ENCODE measurements at regions not wholly inside any gene's neighbourhood (a gene's known extent, or its start where the extent isn't known, plus 50 kb on each side); places are given as distances from the start of the nearest gene placed in this dataset.

- DNase-seq (ENCODE audit: low read depth in 4 of 4, low spot score in 3 of 4), result no peak
These were observed 679.4 kb upstream of the KIRREL3 start for GRCh38 chr11:127679816-127680545.

- no peak for DNase-seq (ENCODE audit: low read depth in 4 of 4, low spot score in 3 of 4)
These were observed 678.1 kb upstream of the KIRREL3 start for GRCh38 chr11:127678631-127679030.

GRCh38 chr11:127677660-127678425 is 677.3 kb upstream of the KIRREL3 start:
- no peak for DNase-seq (ENCODE audit: low read depth in 4 of 4, low spot score in 3 of 4)

GRCh38 chr11:127675581-127675980 is 675.0 kb upstream of the KIRREL3 start:
- no peak for DNase-seq (ENCODE audit: low read depth in 4 of 4, low spot score in 3 of 4)

- no peak for DNase-seq (ENCODE audit: low read depth in 4 of 4, low spot score in 3 of 4)
These were observed 674.2 kb upstream of the KIRREL3 start for GRCh38 chr11:127674754-127675153.

- DNase-seq (ENCODE audit: low read depth in 4 of 4, low spot score in 3 of 4), result no peak
These were observed 670.0 kb upstream of the KIRREL3 start for GRCh38 chr11:127670374-127671119.

GRCh38 chr11:127656116-127656836 is 655.7 kb upstream of the KIRREL3 start:
- no peak for DNase-seq (ENCODE audit: low read depth in 4 of 4, low spot score in 3 of 4)

GRCh38 chr11:127653076-127653475 is 652.5 kb upstream of the KIRREL3 start:
- no peak for DNase-seq (ENCODE audit: low read depth in 4 of 4, low spot score in 3 of 4)

- no peak for DNase-seq (ENCODE audit: low read depth in 4 of 4, low spot score in 3 of 4)
These were observed 651.3 kb upstream of the KIRREL3 start for GRCh38 chr11:127651888-127652221.

GRCh38 chr11:127651175-127651887 is 650.8 kb upstream of the KIRREL3 start:
- no peak for DNase-seq (ENCODE audit: low read depth in 4 of 4, low spot score in 3 of 4)

GRCh38 chr11:127649958-127650357 is 649.4 kb upstream of the KIRREL3 start:
- DNase-seq (ENCODE audit: low read depth in 4 of 4, low spot score in 3 of 4), result no peak

- DNase-seq (ENCODE audit: low read depth in 4 of 4, low spot score in 3 of 4), result no peak
These were observed 648.5 kb upstream of the KIRREL3 start for GRCh38 chr11:127649071-127649470.

GRCh38 chr11:127648583-127648982 is 648.0 kb upstream of the KIRREL3 start:
- no peak for DNase-seq (ENCODE audit: low read depth in 4 of 4, low spot score in 3 of 4)

- no peak for DNase-seq (ENCODE audit: low read depth in 4 of 4, low spot score in 3 of 4)
These were observed 643.8 kb upstream of the KIRREL3 start for GRCh38 chr11:127644366-127644765.

GRCh38 chr11:127643268-127644058 is 642.9 kb upstream of the KIRREL3 start:
- no peak for DNase-seq (ENCODE audit: low read depth in 4 of 4, low spot score in 3 of 4)

GRCh38 chr11:127640561-127641451 is 640.2 kb upstream of the KIRREL3 start:
- DNase-seq (ENCODE audit: low read depth in 4 of 4, low spot score in 3 of 4), result no peak

GRCh38 chr11:127639916-127640315 is 639.3 kb upstream of the KIRREL3 start:
- DNase-seq (ENCODE audit: low read depth in 4 of 4, low spot score in 3 of 4), result no peak

GRCh38 chr11:127632976-127633680 is 632.6 kb upstream of the KIRREL3 start:
- no peak for DNase-seq (ENCODE audit: low read depth in 4 of 4, low spot score in 3 of 4)

Data from right renal pelvis (tissue), 4 donors.